SK-N-SH (cell line): ENCODE measurements at regions not wholly inside any gene's neighbourhood (a gene's known extent, or its start where the extent isn't known, plus 50 kb on each side); places are given as distances from the start of the nearest gene placed in this dataset.

ENCODE experiments used
- CTCF ChIA-PET: fragments of 300-600, 350-600 bp; formaldehyde crosslinking; extraction: SDS; loops from one replicate; lab custom pipeline; 2021; lab: Yijun Ruan, JAX
- POLR2A ChIA-PET: fragments of 350-600 bp; sonication (Branson Sonifier 250); formaldehyde crosslinking; extraction: SDS; loops from one replicate; lab custom pipeline; 2020; ENCODE audit warnings: antibody characterized with exemption, inconsistent platforms; lab: Yijun Ruan, JAX
- DNase-seq: peaks from one replicate; pipeline ENCODE4 v3.0.0; 2012
- H2AFZ ChIP-seq: fragments of 200-600 bp; sonication (generic); 2 replicates; pipeline ENCODE4 v1.8.1; 2016; ENCODE audit warnings: antibody characterized with exemption, mild to moderate bottlenecking, low read depth
- H3F3A ChIP-seq: fragments of 200-600 bp; sonication (generic); replicated peaks from 2 replicates; pipeline ENCODE3; 2016; ENCODE audit warnings: antibody characterized with exemption, mild to moderate bottlenecking; ENCODE audit not compliant: insufficient read depth
- H3K27ac ChIP-seq, 2 experiments: fragments of 200-500 bp in 1 of 2; fragments of 200-600 bp in 1 of 2; sonication (Bioruptor generic) in 1 of 2; sonication (generic), shearing (Covaris generic) in 1 of 2; 2 replicates each; pipeline versions ENCODE4 v1.5.1 to v1.6.1; 2014 to 2016; ENCODE audit warnings: low read depth in 2 of 2, inconsistent platforms in 1 of 2, low read length in 1 of 2, mild to moderate bottlenecking in 1 of 2, mixed read lengths in 1 of 2
- H3K27me3 ChIP-seq: fragments of 200-600 bp; sonication (generic), shearing (Covaris generic); 2 replicates; pipeline ENCODE4 v1.6.1; 2016; ENCODE audit warnings: mixed run types; ENCODE audit not compliant: insufficient read depth
- H3K36me3 ChIP-seq, 2 experiments: fragments of 200-500 bp in 1 of 2; fragments of 200-600 bp in 1 of 2; sonication (Bioruptor generic) in 1 of 2; sonication (generic) in 1 of 2; replicated peaks in 1 of 2; 2 replicates each; pipeline versions ENCODE3 to v1.5.1; 2014 to 2016; ENCODE audit warnings: low read length in 1 of 2, mild to moderate bottlenecking in 1 of 2; ENCODE audit not compliant: insufficient read depth in 2 of 2, control insufficient read depth in 1 of 2
- H3K4me1 ChIP-seq, 2 experiments: fragments of 200-500 bp in 1 of 2; fragments of 200-600 bp in 1 of 2; sonication (Bioruptor generic) in 1 of 2; sonication (generic), shearing (Covaris generic) in 1 of 2; 2 replicates each; pipeline versions ENCODE4 v1.5.1 to v1.6.1; 2014 to 2016; ENCODE audit warnings: low read depth in 1 of 2, low read length in 1 of 2, mixed run types in 1 of 2; ENCODE audit not compliant: insufficient read depth in 2 of 2, control insufficient read depth in 1 of 2
- H3K4me2 ChIP-seq: fragments of 200-600 bp; sonication (generic), shearing (Covaris generic); 2 replicates; pipeline ENCODE4 v1.6.1; 2017; ENCODE audit warnings: mixed run types
- H3K4me3 ChIP-seq, 2 experiments: fragments of 200-500 bp in 1 of 2; fragments of 200-600 bp in 1 of 2; sonication (Bioruptor generic) in 1 of 2; sonication (generic), shearing (Covaris generic) in 1 of 2; 2 replicates each; pipeline versions ENCODE4 v1.5.1 to v1.8.1; 2014 to 2016; ENCODE audit warnings: low read depth in 2 of 2, inconsistent platforms in 1 of 2, low read length in 1 of 2, mild to moderate bottlenecking in 1 of 2, mixed read lengths in 1 of 2, moderate library complexity in 1 of 2
- H3K79me2 ChIP-seq: fragments of 200-600 bp; sonication (generic); 2 replicates; pipeline ENCODE4 v1.8.1; 2017; ENCODE audit warnings: mild to moderate bottlenecking; ENCODE audit not compliant: insufficient read depth
- H3K9ac ChIP-seq: fragments of 200-600 bp; sonication (generic); 2 replicates; pipeline ENCODE4 v1.6.1; 2017; ENCODE audit warnings: mixed run types
- H3K9me2 ChIP-seq: fragments of 200-600 bp; sonication (generic); 2 replicates; pipeline ENCODE4 v1.6.1; 2017; ENCODE audit warnings: mixed run types
- H3K9me3 ChIP-seq: fragments of 200-600 bp; sonication (generic); 2 replicates; pipeline ENCODE4 v1.6.1; 2017; ENCODE audit warnings: mixed run types, mild to moderate bottlenecking, moderate library complexity
- H4K20me1 ChIP-seq: fragments of 200-600 bp; sonication (generic); 2 replicates; pipeline ENCODE4 v1.6.1; 2017; ENCODE audit warnings: mild to moderate bottlenecking, mixed run types; ENCODE audit not compliant: insufficient read depth
- ELF1 ChIP-seq: IDR thresholded peaks from 2 replicates; pipeline ENCODE4 v1.4.0; 2012
- EP300 ChIP-seq, 2 experiments: IDR thresholded peaks; 2 replicates each; pipeline versions ENCODE4 v1.4.0 to v1.6.1; 2012; ENCODE audit warnings: borderline replicate concordance in 1 of 2, low read depth in 1 of 2, low read length in 1 of 2
- FOSL2 ChIP-seq: IDR thresholded peaks from 2 replicates; pipeline ENCODE4 v1.4.0; 2012; ENCODE audit warnings: low read depth, mild to moderate bottlenecking, moderate library complexity, borderline replicate concordance
- GABPA ChIP-seq: IDR thresholded peaks from 2 replicates; pipeline ENCODE4 v1.4.0; 2012; ENCODE audit warnings: low read depth, mild to moderate bottlenecking
- JUND ChIP-seq: IDR thresholded peaks from 2 replicates; pipeline ENCODE4 v1.4.0; 2012
- MEF2A ChIP-seq: IDR thresholded peaks from 2 replicates; pipeline ENCODE4 v1.4.0; 2012; ENCODE audit warnings: low read depth, borderline replicate concordance
- MXI1 ChIP-seq: IDR thresholded peaks from 2 replicates; pipeline ENCODE4 v1.6.1; 2012; ENCODE audit warnings: mild to moderate bottlenecking, low read depth, low read length, improper control_type of control experiment
- NRF1 ChIP-seq: IDR thresholded peaks from 2 replicates; pipeline ENCODE4 v1.6.1; 2012; ENCODE audit warnings: low read depth, mild to moderate bottlenecking, low read length
- SIN3A ChIP-seq: IDR thresholded peaks from 2 replicates; pipeline ENCODE4 v1.6.1; 2012; ENCODE audit warnings: low read depth, mild to moderate bottlenecking, low read length, moderate library complexity, borderline replicate concordance
- SMC3 ChIP-seq: IDR thresholded peaks from 2 replicates; pipeline ENCODE4 v1.6.1; 2012; ENCODE audit warnings: low read depth, low read length, improper control_type of control experiment
- TAF1 ChIP-seq: IDR thresholded peaks from 2 replicates; pipeline ENCODE4 v1.6.1; 2012; ENCODE audit warnings: low read depth, mild to moderate bottlenecking, low read length, moderate library complexity, borderline replicate concordance
- WGBS: methylation state at CpG from one replicate; pipeline ENCODE4 v1.1.6; 2017; ENCODE audit warnings: low lambda C conversion rate; 5-methylcytosine and 5-hydroxymethylcytosine counted together
- TF ChIP-seq, protein P1 (sequence below): IDR thresholded peaks from 2 replicates; pipeline ENCODE4 v1.4.0; 2012; ENCODE audit warnings: low read depth, borderline replicate concordance
- TF ChIP-seq, protein P2 (sequence below): fragments of 200-600 bp; sonication (generic); IDR thresholded peaks from 2 replicates; pipeline ENCODE4 v1.6.1; 2017; ENCODE audit warnings: antibody characterized with exemption, mild to moderate bottlenecking, moderate library complexity
- TF ChIP-seq, protein P3 (sequence below): IDR thresholded peaks from 2 replicates; pipeline ENCODE4; 2012
- TF ChIP-seq, protein P4 (sequence below): fragments of 150-350 bp; IDR thresholded peaks from 2 replicates; pipeline ENCODE4 v1.6.1; 2017; ENCODE audit warnings: antibody characterized with exemption, low read length, low read depth, borderline replicate concordance

DNA sequence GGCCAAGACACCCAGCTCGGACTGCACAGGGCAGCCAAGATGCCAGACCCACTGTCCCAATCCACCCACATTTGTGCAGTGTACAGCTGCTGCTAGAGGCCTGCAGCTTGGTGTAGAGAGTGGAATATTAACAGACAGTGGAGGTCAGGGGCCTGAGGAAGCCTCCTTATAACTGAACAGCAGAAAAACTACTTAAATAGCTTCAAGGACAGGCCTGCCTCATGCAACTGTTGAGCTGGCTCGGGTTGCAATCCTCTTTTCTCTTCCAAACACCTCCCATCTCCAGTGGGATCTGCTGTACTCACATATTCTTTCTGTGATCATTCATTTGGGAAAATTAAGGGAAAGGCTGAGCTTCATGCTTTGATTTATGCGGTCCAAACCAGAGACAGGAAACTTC, 1043.2 kb upstream of the TMEM132C start (continued):
- TF ChIP-seq EP300 (IDR thresholded peaks at IDR 0.05; ENCODE audit: borderline replicate concordance in 1 of 2, low read depth in 1 of 2, low read length in 1 of 2) = no peak
- TF ChIP-seq ELF1 = no peak

DNA sequence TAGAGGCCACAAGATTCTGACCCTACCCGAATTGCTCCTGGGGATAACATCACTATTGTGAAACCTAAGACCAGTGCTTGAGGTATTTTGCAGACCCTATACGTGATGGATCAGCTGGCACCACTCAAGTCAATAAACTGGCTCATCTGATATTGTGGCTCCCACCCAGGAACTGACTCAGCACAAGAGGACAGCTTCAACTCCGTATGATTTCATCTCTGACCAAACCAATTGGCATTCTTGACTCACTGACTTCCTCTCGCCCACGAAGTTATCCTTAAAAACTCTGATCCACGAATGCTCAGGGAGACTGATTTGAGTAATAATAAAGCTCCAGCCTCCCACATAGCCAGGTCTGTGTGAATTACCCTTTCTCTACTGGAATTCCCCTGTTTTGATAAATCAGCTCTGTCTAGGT, 1036.1 kb upstream of the TMEM132C start:
- CTCF ChIA-PET = no interaction called here
- WGBS = 6% methylated on average over 6 of the region's 6 CpGs

DNA sequence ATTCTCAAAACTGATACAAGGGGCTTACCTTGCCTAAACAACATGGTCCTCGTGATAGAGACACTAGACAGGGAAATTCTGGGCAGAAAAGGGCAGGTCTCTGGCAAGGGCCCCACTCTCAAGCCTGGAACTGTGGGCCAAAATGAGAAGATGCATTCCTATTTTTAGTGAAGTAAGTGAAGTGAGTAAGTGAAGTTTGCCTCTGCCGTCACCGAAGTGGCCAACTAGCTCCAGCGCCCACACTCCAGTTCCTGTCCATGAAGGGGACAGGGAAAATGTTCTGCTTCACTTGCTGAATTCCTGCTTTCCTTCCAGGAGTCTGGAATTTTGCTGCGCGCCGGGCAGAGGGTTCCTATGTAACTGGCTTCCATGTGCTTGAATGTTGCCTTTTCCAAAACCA, 1035.6 kb upstream of the TMEM132C start:
- Histone ChIP-seq H2AFZ (no peak overlapping the region), H3K27me3 (no peaks in the 10 kb centered on the region)

More for the DNA sequence above, 1036.1 kb upstream of the TMEM132C start:
- Histone ChIP-seq H3K9me2 (no peaks in the 10 kb centered on the region), H3K4me2 (no peak overlapping the region), H4K20me1 (no peaks in the 10 kb centered on the region), H3K27me3 (no peaks in the 10 kb centered on the region), H3K36me3 (no peaks in the 10 kb centered on the region), H3K9ac (no peak overlapping the region), H3K9me3 (no peaks in the 10 kb centered on the region), H3F3A (no peaks in the 10 kb centered on the region), H3K4me1 (no peaks in the 10 kb centered on the region), H3K4me3 (no peak overlapping the region), H3K27ac (peak overlapping the region in 1 of 2 experiments; percentile 68; a peak in 2 of 4 replicates), H2AFZ (no peak overlapping the region), H3K79me2 (no peaks in the 10 kb centered on the region)
- DNase-seq = no peak
- POLR2A ChIA-PET = no interaction called here
- TF ChIP-seq JUND (no peak), FOSL2 (no peak), MEF2A (no peak)
- TF ChIP-seq, protein P1, sequence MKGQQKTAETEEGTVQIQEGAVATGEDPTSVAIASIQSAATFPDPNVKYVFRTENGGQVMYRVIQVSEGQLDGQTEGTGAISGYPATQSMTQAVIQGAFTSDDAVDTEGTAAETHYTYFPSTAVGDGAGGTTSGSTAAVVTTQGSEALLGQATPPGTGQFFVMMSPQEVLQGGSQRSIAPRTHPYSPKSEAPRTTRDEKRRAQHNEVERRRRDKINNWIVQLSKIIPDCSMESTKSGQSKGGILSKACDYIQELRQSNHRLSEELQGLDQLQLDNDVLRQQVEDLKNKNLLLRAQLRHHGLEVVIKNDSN = no peak
- TF ChIP-seq, all 33 proteins: peak for 0

DNA sequence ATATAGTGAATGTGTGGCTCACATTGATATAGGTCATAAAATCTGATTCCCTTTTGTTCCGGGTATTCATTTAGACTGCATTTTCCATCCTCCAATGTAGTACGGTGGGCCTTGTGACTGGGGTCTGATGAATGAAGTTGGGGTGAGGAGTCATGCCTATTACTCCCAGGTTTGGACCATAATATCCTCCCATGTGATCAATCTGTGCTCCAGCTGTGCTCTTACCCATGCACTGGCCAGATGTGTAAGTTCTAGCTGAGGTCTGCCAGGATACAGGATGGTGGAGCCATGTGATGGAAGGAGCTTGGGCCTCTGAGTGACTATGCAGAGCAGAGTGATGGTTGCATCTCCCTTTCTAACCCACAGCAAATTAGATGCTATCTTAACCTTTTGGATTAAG, 1034.0 kb upstream of the TMEM132C start:
- H3K79me2 ChIP-seq = no peaks in the 10 kb centered on the region
- TF ChIP-seq, protein P2, sequence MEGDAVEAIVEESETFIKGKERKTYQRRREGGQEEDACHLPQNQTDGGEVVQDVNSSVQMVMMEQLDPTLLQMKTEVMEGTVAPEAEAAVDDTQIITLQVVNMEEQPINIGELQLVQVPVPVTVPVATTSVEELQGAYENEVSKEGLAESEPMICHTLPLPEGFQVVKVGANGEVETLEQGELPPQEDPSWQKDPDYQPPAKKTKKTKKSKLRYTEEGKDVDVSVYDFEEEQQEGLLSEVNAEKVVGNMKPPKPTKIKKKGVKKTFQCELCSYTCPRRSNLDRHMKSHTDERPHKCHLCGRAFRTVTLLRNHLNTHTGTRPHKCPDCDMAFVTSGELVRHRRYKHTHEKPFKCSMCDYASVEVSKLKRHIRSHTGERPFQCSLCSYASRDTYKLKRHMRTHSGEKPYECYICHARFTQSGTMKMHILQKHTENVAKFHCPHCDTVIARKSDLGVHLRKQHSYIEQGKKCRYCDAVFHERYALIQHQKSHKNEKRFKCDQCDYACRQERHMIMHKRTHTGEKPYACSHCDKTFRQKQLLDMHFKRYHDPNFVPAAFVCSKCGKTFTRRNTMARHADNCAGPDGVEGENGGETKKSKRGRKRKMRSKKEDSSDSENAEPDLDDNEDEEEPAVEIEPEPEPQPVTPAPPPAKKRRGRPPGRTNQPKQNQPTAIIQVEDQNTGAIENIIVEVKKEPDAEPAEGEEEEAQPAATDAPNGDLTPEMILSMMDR = no peak
- TF ChIP-seq, protein P3, sequence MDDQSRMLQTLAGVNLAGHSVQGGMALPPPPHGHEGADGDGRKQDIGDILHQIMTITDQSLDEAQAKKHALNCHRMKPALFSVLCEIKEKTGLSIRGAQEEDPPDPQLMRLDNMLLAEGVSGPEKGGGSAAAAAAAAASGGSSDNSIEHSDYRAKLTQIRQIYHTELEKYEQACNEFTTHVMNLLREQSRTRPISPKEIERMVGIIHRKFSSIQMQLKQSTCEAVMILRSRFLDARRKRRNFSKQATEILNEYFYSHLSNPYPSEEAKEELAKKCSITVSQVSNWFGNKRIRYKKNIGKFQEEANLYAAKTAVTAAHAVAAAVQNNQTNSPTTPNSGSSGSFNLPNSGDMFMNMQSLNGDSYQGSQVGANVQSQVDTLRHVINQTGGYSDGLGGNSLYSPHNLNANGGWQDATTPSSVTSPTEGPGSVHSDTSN = no peak
- no peak for TF ChIP-seq JUND
- TF ChIP-seq GABPA = no peak
- TF ChIP-seq MXI1 = no peak
- TF ChIP-seq, protein P4, sequence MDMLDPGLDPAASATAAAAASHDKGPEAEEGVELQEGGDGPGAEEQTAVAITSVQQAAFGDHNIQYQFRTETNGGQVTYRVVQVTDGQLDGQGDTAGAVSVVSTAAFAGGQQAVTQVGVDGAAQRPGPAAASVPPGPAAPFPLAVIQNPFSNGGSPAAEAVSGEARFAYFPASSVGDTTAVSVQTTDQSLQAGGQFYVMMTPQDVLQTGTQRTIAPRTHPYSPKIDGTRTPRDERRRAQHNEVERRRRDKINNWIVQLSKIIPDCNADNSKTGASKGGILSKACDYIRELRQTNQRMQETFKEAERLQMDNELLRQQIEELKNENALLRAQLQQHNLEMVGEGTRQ = no peak
- TF ChIP-seq TAF1 = no peak
- TF ChIP-seq, protein P1 = no peak
- no peak for TF ChIP-seq NRF1
- TF ChIP-seq SIN3A = no peak
- TF ChIP-seq, all 33 proteins: peak for 0
- Histone ChIP-seq H3K9me3 (no peaks in the 10 kb centered on the region), H3K9ac (no peak overlapping the region), H2AFZ (no peak overlapping the region), H3F3A (no peaks in the 10 kb centered on the region), H3K4me1 (no peaks in the 10 kb centered on the region), H3K9me2 (no peaks in the 10 kb centered on the region), H3K27me3 (no peaks in the 10 kb centered on the region), H4K20me1 (no peaks in the 10 kb centered on the region), H3K4me3 (no peak overlapping the region), H3K4me2 (no peak overlapping the region), H3K36me3 (no peaks in the 10 kb centered on the region), H3K27ac (no peak overlapping the region)
- ChIA-PET CTCF (no interaction called here), POLR2A (no interaction called here)
- WGBS = 54% methylated on average over 2 of the region's 2 CpGs
- no peak for DNase-seq

More for the DNA sequence above, 1035.6 kb upstream of the TMEM132C start:
- CTCF ChIA-PET = interaction anchor here (1.2 kb wide), 1 partner anchor 123 kb away, joined by 3 read pairs; no protein-coding TSS in a partner anchor
- DNase-seq = no peak
- no peaks in the 10 kb centered on the region for H3F3A ChIP-seq
- H3K36me3 ChIP-seq = no peaks in the 10 kb centered on the region
- H4K20me1 ChIP-seq = no peaks in the 10 kb centered on the region
- WGBS = 43% methylated on average over 7 of the region's 7 CpGs
- TF ChIP-seq SMC3 = no peak
- H3K9me2 ChIP-seq = no peaks in the 10 kb centered on the region
- no peak overlapping the region for H3K9ac ChIP-seq
- no peak overlapping the region for H3K4me3 ChIP-seq
- peak overlapping the region in 1 of 2 experiments; percentile 68; a peak in 2 of 4 replicates for H3K27ac ChIP-seq
- H3K4me2 ChIP-seq = no peak overlapping the region
- no peaks in the 10 kb centered on the region for H3K79me2 ChIP-seq
- H3K9me3 ChIP-seq = no peaks in the 10 kb centered on the region
- no peaks in the 10 kb centered on the region for H3K4me1 ChIP-seq
- POLR2A ChIA-PET = no interaction called here
